ENCODE measurements at regions not wholly inside any gene's neighbourhood (a gene's known extent, or its start where the extent isn't known, plus 50 kb on each side); places are given as distances from the start of the nearest gene placed in this dataset.
"Not testable (repeated sequence)": the region's sequence is repeated elsewhere in the genome, so short reads cannot be mapped to it uniquely, and the experiment has no call there.

- no peak for DNase-seq
These were observed 566.8 kb upstream of the HTR2C start for GRCh38 chrX:114017086-114017485.

- DNase-seq, result no peak
These were observed 567.9 kb upstream of the HTR2C start for GRCh38 chrX:114015966-114016365.

- DNase-seq, result no peak
These were observed 577.2 kb upstream of the HTR2C start for GRCh38 chrX:114006664-114007063.

GRCh38 chrX:113996781-113997180 is 587.1 kb upstream of the HTR2C start:
- no peak for DNase-seq

- not testable (repeated sequence) for DNase-seq
These were observed 592.2 kb upstream of the HTR2C start for GRCh38 chrX:113991720-113992119.

- DNase-seq, result not testable (repeated sequence)
These were observed 593.2 kb upstream of the HTR2C start for GRCh38 chrX:113990669-113991068.

GRCh38 chrX:113988315-113988935 is 595.5 kb upstream of the HTR2C start:
- not testable (repeated sequence) for DNase-seq

GRCh38 chrX:113986427-113986826 is 597.5 kb upstream of the HTR2C start:
- no peak for DNase-seq

GRCh38 chrX:113982766-113983165 is 601.1 kb upstream of the HTR2C start:
- no peak for DNase-seq

- DNase-seq, result no peak
These were observed 602.9 kb upstream of the HTR2C start for GRCh38 chrX:113980953-113981352.

- no peak for DNase-seq
These were observed 606.0 kb upstream of the HTR2C start for GRCh38 chrX:113977887-113978286.

- DNase-seq, result no peak
These were observed 608.4 kb upstream of the HTR2C start for GRCh38 chrX:113975441-113975840.

- no peak for DNase-seq
These were observed 609.0 kb upstream of the HTR2C start for GRCh38 chrX:113974881-113975280.

GRCh38 chrX:113973706-113974105 is 610.2 kb upstream of the HTR2C start:
- DNase-seq, result peak in 1 of 51 donors; percentile 0

- DNase-seq, result no peak
These were observed 617.1 kb upstream of the HTR2C start for GRCh38 chrX:113966791-113967190.

GRCh38 chrX:113962343-113962742 is 621.5 kb upstream of the HTR2C start:
- DNase-seq, result no peak

- DNase-seq, result no peak
These were observed 623.8 kb upstream of the HTR2C start for GRCh38 chrX:113959912-113960626.

- DNase-seq, result no peak
These were observed 627.0 kb upstream of the HTR2C start for GRCh38 chrX:113956936-113957335.

GRCh38 chrX:113954297-113954696 is 629.6 kb upstream of the HTR2C start:
- DNase-seq, result no peak

- DNase-seq, result no peak
These were observed 633.7 kb upstream of the HTR2C start for GRCh38 chrX:113950081-113950678.

GRCh38 chrX:113947548-113947947 is 636.3 kb upstream of the HTR2C start:
- no peak for DNase-seq

GRCh38 chrX:113935518-113935917 is 648.4 kb upstream of the HTR2C start:
- DNase-seq, result no peak

- DNase-seq, result no peak
These were observed 650.0 kb upstream of the HTR2C start for GRCh38 chrX:113933931-113934330.

Measured in hypothalamus (tissue), 51 donors.